Smooth muscle cell (in vitro differentiated cells): ENCODE measurements at regions not wholly inside any gene's neighbourhood (a gene's known extent, or its start where the extent isn't known, plus 50 kb on each side); places are given as distances from the start of the nearest gene placed in this dataset.

ENCODE experiments used
- DNase-seq: peaks from one replicate; lab custom pipeline; 2025; ENCODE audit not compliant: unreplicated experiment; lab: John Stamatoyannopoulos, UW
- H2AFZ ChIP-seq: fragments of 200-600 bp; sonication (generic); 2 replicates; pipeline ENCODE4 v1.6.0; 2016; ENCODE audit warnings: antibody characterized with exemption, low read depth, mild to moderate bottlenecking
- H3F3A ChIP-seq: fragments of 200-600 bp; sonication (generic); 2 replicates; pipeline ENCODE4 v1.6.0; 2017; ENCODE audit warnings: antibody characterized with exemption, low read depth
- H3K27ac ChIP-seq: fragments of 200-600 bp; sonication (generic); 2 replicates; pipeline ENCODE4 v1.5.1; 2016; ENCODE audit warnings: low read depth, mild to moderate bottlenecking
- H3K27me3 ChIP-seq: fragments of 200-600 bp; sonication (generic); 2 replicates; pipeline ENCODE4 v1.6.1; 2016; ENCODE audit warnings: low read depth, mild to moderate bottlenecking
- H3K36me3 ChIP-seq: fragments of 200-600 bp; sonication (generic); 2 replicates; pipeline ENCODE4 v1.5.1; 2016; ENCODE audit warnings: low read depth
- H3K4me1 ChIP-seq: fragments of 200-600 bp; sonication (generic); 2 replicates; pipeline ENCODE4 v1.5.1; 2016; ENCODE audit warnings: low read depth
- H3K4me2 ChIP-seq: fragments of 200-600 bp; sonication (generic); 2 replicates; pipeline ENCODE4 v1.6.0; 2016; ENCODE audit warnings: mild to moderate bottlenecking
- H3K4me3 ChIP-seq: fragments of 200-600 bp; sonication (generic); 2 replicates; pipeline ENCODE4 v1.5.1; 2016; ENCODE audit warnings: mild to moderate bottlenecking
- H3K79me2 ChIP-seq: fragments of 200-600 bp; sonication (generic); 2 replicates; pipeline ENCODE4 v1.6.0; 2016; ENCODE audit warnings: low read depth, mild to moderate bottlenecking
- H3K9ac ChIP-seq: fragments of 200-600 bp; sonication (generic); 2 replicates; pipeline ENCODE4 v1.6.0; 2016; ENCODE audit warnings: low read depth
- H3K9me3 ChIP-seq: fragments of 200-600 bp; sonication (generic); replicated peaks from 2 replicates; pipeline ENCODE4 v1.5.1; 2016; ENCODE audit warnings: low read depth
- H4K20me1 ChIP-seq: fragments of 200-600 bp; sonication (generic); 2 replicates; pipeline ENCODE4 v1.6.0; 2016; ENCODE audit warnings: low read depth
- CTCF ChIP-seq: fragments of 200-600 bp; sonication (generic); IDR thresholded peaks from 2 replicates; pipeline ENCODE4 v1.5.1; 2017; ENCODE audit warnings: borderline replicate concordance, mild to moderate bottlenecking, antibody characterized with exemption; ENCODE audit not compliant: insufficient read depth, poor library complexity, severe bottlenecking
- WGBS: methylation state at CpG from one replicate; pipeline ENCODE4 v1.1.7; 2016; ENCODE audit warnings: low lambda C conversion rate; 5-methylcytosine and 5-hydroxymethylcytosine counted together

GRCh38 chr13:111459803-111460547 is 139.5 kb downstream of the TEX29 start:
- peaks cover 16% of the 10 kb centered on the region for H3K27me3 ChIP-seq
- no peaks in the 10 kb centered on the region for H3K36me3 ChIP-seq
- no peak overlapping the region for H3K9ac ChIP-seq
- H3K79me2 ChIP-seq, result no peaks in the 10 kb centered on the region
- no peak overlapping the region for H3K27ac ChIP-seq
- 72% methylated on average over 9 of the region's 9 CpGs for WGBS
- no peak for DNase-seq
- H3K4me1 ChIP-seq, result no peaks in the 10 kb centered on the region
- no peak for TF ChIP-seq CTCF
- no peaks in the 10 kb centered on the region for H3F3A ChIP-seq
- H3K4me2 ChIP-seq, result no peak overlapping the region
- no peaks in the 10 kb centered on the region for H3K9me3 ChIP-seq
- no peak overlapping the region for H3K4me3 ChIP-seq
- H2AFZ ChIP-seq, result no peak overlapping the region
- no peaks in the 10 kb centered on the region for H4K20me1 ChIP-seq

- Histone ChIP-seq H3K36me3 (no peaks in the 10 kb centered on the region), H3F3A (no peaks in the 10 kb centered on the region), H3K4me1 (no peaks in the 10 kb centered on the region), H4K20me1 (no peaks in the 10 kb centered on the region), H3K9ac (no peak overlapping the region), H3K79me2 (no peaks in the 10 kb centered on the region), H3K9me3 (no peaks in the 10 kb centered on the region), H3K27ac (no peak overlapping the region), H3K4me2 (no peak overlapping the region), H3K4me3 (no peak overlapping the region), H3K27me3 (peaks cover 16% of the 10 kb centered on the region), H2AFZ (no peak overlapping the region)
- peak; percentile 21 for TF ChIP-seq CTCF
- DNase-seq, result no peak
- 69% methylated on average over 22 of the region's 22 CpGs for WGBS
Measured at GRCh38 chr13:111460548-111461444, 140.4 kb downstream of the TEX29 start.

GRCh38 chr13:111461445-111462149 is 141.2 kb downstream of the TEX29 start:
- H4K20me1 ChIP-seq, result no peaks in the 10 kb centered on the region
- H3K4me3 ChIP-seq, result no peak overlapping the region
- H3K27me3 ChIP-seq, result peaks cover 16% of the 10 kb centered on the region
- no peak for TF ChIP-seq CTCF
- no peaks in the 10 kb centered on the region for H3K9me3 ChIP-seq
- no peaks in the 10 kb centered on the region for H3K36me3 ChIP-seq
- WGBS, result 87% methylated on average over 11 of the region's 15 CpGs
- no peak overlapping the region for H2AFZ ChIP-seq
- DNase-seq, result no peak
- no peak overlapping the region for H3K4me2 ChIP-seq
- no peaks in the 10 kb centered on the region for H3F3A ChIP-seq
- no peak overlapping the region for H3K27ac ChIP-seq
- H3K9ac ChIP-seq, result no peak overlapping the region
- no peaks in the 10 kb centered on the region for H3K4me1 ChIP-seq
- H3K79me2 ChIP-seq, result no peaks in the 10 kb centered on the region
